ENCODE measurements at regions not wholly inside any gene's neighbourhood (a gene's known extent, or its start where the extent isn't known, plus 50 kb on each side); places are given as distances from the start of the nearest gene placed in this dataset.

GRCh38 chr12:124227951-124228711 is 66.8 kb upstream of the RFLNA start:
- TF ChIP-seq EZH2phosphoT487 (IDR thresholded peaks at IDR 0.05; ENCODE audit: insufficient read depth, low read depth) (no peak), EZH2 (IDR thresholded peaks at IDR 0.05; ENCODE audit: insufficient read depth, poor library complexity, severe bottlenecking) (no peak)

Data from GM23248 (cell line).